ENCODE measurements at regions not wholly inside any gene's neighbourhood (a gene's known extent, or its start where the extent isn't known, plus 50 kb on each side); places are given as distances from the start of the nearest gene placed in this dataset.
A peak's percentile ranks its signal among the peaks of the same experiment; 100 is the strongest.

- no peak for TF ChIP-seq SNAPC5 (CRISPR knock-in tag; IDR thresholded peaks at IDR 0.05; ENCODE audit: borderline replicate concordance)
- TF ChIP-seq ZBED4 (CRISPR knock-in tag; IDR thresholded peaks at IDR 0.05; ENCODE audit: borderline replicate concordance) = no peak; the same call in 1 of the 2 replicates
- peak; percentile 71; the same call in 1 of the 2 replicates for TF ChIP-seq YEATS4 (CRISPR knock-in tag; IDR thresholded peaks at IDR 0.05; ENCODE audit: borderline replicate concordance)
- peak; percentile 49; the same call in 1 of the 2 replicates for TF ChIP-seq TFDP1 (CRISPR knock-in tag; IDR thresholded peaks at IDR 0.05; ENCODE audit: borderline replicate concordance)
- no peak for TF ChIP-seq NR0B2 (CRISPR knock-in tag; IDR thresholded peaks at IDR 0.05)
- TF ChIP-seq ZNF639 (CRISPR knock-in tag; conservative IDR thresholded peaks at IDR 0.05) = peak; percentile 77; the same call in 1 of the 2 replicates
- no peak for TF ChIP-seq PHF8 (CRISPR knock-in tag; IDR thresholded peaks at IDR 0.05)
- TF ChIP-seq ZNF552 (CRISPR knock-in tag; IDR thresholded peaks at IDR 0.05; ENCODE audit: borderline replicate concordance) = no peak
- TF ChIP-seq CC2D1A (CRISPR knock-in tag; IDR thresholded peaks at IDR 0.05) = no peak
- TF ChIP-seq TEF (CRISPR knock-in tag; IDR thresholded peaks at IDR 0.05) = no peak
- no peak for TF ChIP-seq E2F2 (CRISPR knock-in tag; IDR thresholded peaks at IDR 0.05; ENCODE audit: borderline replicate concordance)
- TF ChIP-seq PCBP2 (optimal IDR thresholded peaks at IDR 0.05; ENCODE audit: low read depth, low read length, poor library complexity, severe bottlenecking) = no peak
- peak; percentile 98 for TF ChIP-seq ELF3 (CRISPR knock-in tag; IDR thresholded peaks at IDR 0.05)
- peak; percentile 99 for TF ChIP-seq HDAC2 (CRISPR knock-in tag; IDR thresholded peaks at IDR 0.05)
- TF ChIP-seq ZBTB26 (CRISPR knock-in tag; IDR thresholded peaks at IDR 0.05; ENCODE audit: borderline replicate concordance) = 0 out of 2 replicates have a peak, but pooled peaks have one; percentile 38
- no peak for TF ChIP-seq CBX1 (IDR thresholded peaks at IDR 0.05; ENCODE audit: low read depth)
- no peak for TF ChIP-seq ZMAT5 (CRISPR knock-in tag; IDR thresholded peaks at IDR 0.05; ENCODE audit: borderline replicate concordance, low read depth)
- TF ChIP-seq ZNF101 (CRISPR knock-in tag; IDR thresholded peaks at IDR 0.05; ENCODE audit: borderline replicate concordance, low read depth) = no peak
- no peak for TF ChIP-seq SP2 (CRISPR knock-in tag; IDR thresholded peaks at IDR 0.05)
Measured at GRCh38 chr21:15441060-15441493, 288.7 kb upstream of the USP25 start (continued).
